KMS-11 (cell line): ENCODE measurements at regions not wholly inside any gene's neighbourhood (a gene's known extent, or its start where the extent isn't known, plus 50 kb on each side); places are given as distances from the start of the nearest gene placed in this dataset.

Experiments
- H2AFZ ChIP-seq: fragments of 200-600 bp; sonication (generic); 2 replicates; pipeline ENCODE4 v1.6.1; 2016; ENCODE audit warnings: antibody characterized with exemption, mixed run types, low read depth
- H3K27ac ChIP-seq: fragments of 200-600 bp; sonication (generic); 2 replicates; pipeline ENCODE4 v1.6.1; 2016; ENCODE audit warnings: mild to moderate bottlenecking, mixed run types
- H3K27me3 ChIP-seq: fragments of 200-600 bp; sonication (generic); 2 replicates; pipeline ENCODE4 v1.6.1; 2017; ENCODE audit warnings: mild to moderate bottlenecking, low read depth, mixed run types, moderate library complexity; ENCODE audit not compliant: insufficient read depth
- H3K36me3 ChIP-seq: fragments of 200-600 bp; sonication (generic); 2 replicates; pipeline ENCODE4 v1.6.1; 2017; ENCODE audit warnings: mild to moderate bottlenecking, mixed run types; ENCODE audit not compliant: insufficient read depth
- H3K4me1 ChIP-seq: fragments of 200-600 bp; sonication (generic); 2 replicates; pipeline ENCODE4 v1.6.1; 2016; ENCODE audit warnings: mild to moderate bottlenecking, low read depth, mixed run types; ENCODE audit not compliant: poor library complexity, severe bottlenecking
- H3K4me2 ChIP-seq: fragments of 200-600 bp; sonication (generic); 2 replicates; pipeline ENCODE4 v1.7.0; 2016; ENCODE audit warnings: mild to moderate bottlenecking, mixed run types
- H3K4me3 ChIP-seq: fragments of 200-600 bp; sonication (generic); IDR thresholded peaks from 2 replicates; pipeline ENCODE4 v1.6.1; 2017; ENCODE audit warnings: low read depth, low read length, mixed read lengths; ENCODE audit not compliant: insufficient read depth
- H3K79me2 ChIP-seq: fragments of 200-600 bp; sonication (generic); 2 replicates; pipeline ENCODE4 v1.6.1; 2016; ENCODE audit warnings: low read depth, mixed run types; ENCODE audit not compliant: insufficient read depth
- H3K9ac ChIP-seq: fragments of 200-600 bp; sonication (generic); 2 replicates; pipeline ENCODE4 v1.6.1; 2016; ENCODE audit warnings: mild to moderate bottlenecking, mixed run types
- H4K20me1 ChIP-seq: fragments of 200-600 bp; sonication (generic); 2 replicates; pipeline ENCODE4 v1.6.1; 2016; ENCODE audit warnings: mild to moderate bottlenecking, mixed run types; ENCODE audit not compliant: insufficient read depth
- CTCF ChIP-seq: fragments of 200-600 bp; sonication (generic); conservative IDR thresholded peaks from 2 replicates; pipeline ENCODE4 v1.6.1; 2017; ENCODE audit warnings: low read depth, mild to moderate bottlenecking, antibody characterized with exemption, low read length, moderate library complexity, mixed read lengths

GRCh38 chr2:180144338-180144813 is 137.3 kb upstream of the CWC22 start:
- no peak overlapping the region for H3K27ac ChIP-seq
- H3K4me3 ChIP-seq: no peak overlapping the region
- H3K79me2 ChIP-seq: no peaks in the 10 kb centered on the region
- no peaks in the 10 kb centered on the region for H3K27me3 ChIP-seq
- H2AFZ ChIP-seq: no peak overlapping the region
- TF ChIP-seq CTCF: no peak
- H3K36me3 ChIP-seq: no peaks in the 10 kb centered on the region
- H3K9ac ChIP-seq: no peak overlapping the region
- H3K4me2 ChIP-seq: no peak overlapping the region
- H4K20me1 ChIP-seq: no peaks in the 10 kb centered on the region
- no peaks in the 10 kb centered on the region for H3K4me1 ChIP-seq

GRCh38 chr2:180143633-180144337 is 136.7 kb upstream of the CWC22 start:
- Histone ChIP-seq H3K79me2 (no peaks in the 10 kb centered on the region), H3K36me3 (no peaks in the 10 kb centered on the region), H2AFZ (no peak overlapping the region), H3K27me3 (no peaks in the 10 kb centered on the region), H3K4me3 (no peak overlapping the region), H3K27ac (no peak overlapping the region), H4K20me1 (no peaks in the 10 kb centered on the region), H3K4me2 (no peak overlapping the region), H3K4me1 (no peaks in the 10 kb centered on the region), H3K9ac (no peak overlapping the region)
- TF ChIP-seq CTCF: no peak

- Histone ChIP-seq H3K4me3 (no peak overlapping the region), H2AFZ (no peak overlapping the region), H3K79me2 (no peaks in the 10 kb centered on the region), H3K4me2 (no peak overlapping the region), H3K4me1 (no peaks in the 10 kb centered on the region), H3K27ac (no peak overlapping the region), H4K20me1 (no peaks in the 10 kb centered on the region), H3K36me3 (no peaks in the 10 kb centered on the region), H3K9ac (no peak overlapping the region), H3K27me3 (no peaks in the 10 kb centered on the region)
- no peak for TF ChIP-seq CTCF
These were observed 134.5 kb upstream of the CWC22 start for GRCh38 chr2:180141600-180141999.

GRCh38 chr2:180133736-180134135 is 126.6 kb upstream of the CWC22 start:
- no peak overlapping the region for H3K4me3 ChIP-seq
- H3K4me2 ChIP-seq: no peak overlapping the region
- H3K4me1 ChIP-seq: no peaks in the 10 kb centered on the region
- no peak overlapping the region for H3K9ac ChIP-seq
- no peaks in the 10 kb centered on the region for H3K79me2 ChIP-seq
- H4K20me1 ChIP-seq: no peaks in the 10 kb centered on the region
- H3K36me3 ChIP-seq: no peaks in the 10 kb centered on the region
- H2AFZ ChIP-seq: no peak overlapping the region
- H3K27me3 ChIP-seq: no peaks in the 10 kb centered on the region
- no peak for TF ChIP-seq CTCF
- no peak overlapping the region for H3K27ac ChIP-seq
